MM.1S (cell line): ENCODE measurements at regions not wholly inside any gene's neighbourhood (a gene's known extent, or its start where the extent isn't known, plus 50 kb on each side); places are given as distances from the start of the nearest gene placed in this dataset.

Source experiments
- EZH2 ChIP-seq: fragments of 300-600 bp; sonication (generic); optimal IDR thresholded peaks from 2 replicates; pipeline ENCODE3; 2017; ENCODE audit warnings: low read depth, mild to moderate bottlenecking, antibody characterized with exemption, low read length, mixed read lengths
- EZH2phosphoT487 ChIP-seq: fragments of 300-600 bp; sonication (generic); IDR thresholded peaks from 2 replicates; pipeline ENCODE4 v1.6.1; 2018; ENCODE audit warnings: antibody characterized with exemption, low read length
- TF ChIP-seq, protein P1 (sequence below): fragments of 300-600 bp; sonication (generic); IDR thresholded peaks from 2 replicates; pipeline ENCODE4 v1.5.1; 2016; ENCODE audit warnings: antibody characterized with exemption, low read length, mixed read lengths

DNA sequence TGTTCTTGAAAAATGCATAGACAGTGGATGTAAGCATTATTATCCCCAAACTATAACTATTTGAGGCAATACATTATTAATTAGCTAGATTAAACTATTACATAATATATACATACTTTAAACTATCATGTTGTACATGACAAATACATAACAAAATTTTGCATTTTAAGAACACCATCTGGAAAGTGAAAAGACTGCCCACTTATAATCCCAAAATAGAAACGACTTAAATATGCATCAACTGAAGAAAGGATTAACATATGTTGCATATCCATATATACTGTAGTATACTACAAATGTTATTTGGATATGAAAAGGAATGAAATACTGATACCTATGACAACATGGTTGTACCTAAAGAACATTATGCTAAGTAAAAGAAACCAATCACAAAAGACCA lies 700.8 kb upstream of the SPRY2 start:
- TF ChIP-seq EZH2phosphoT487 = no peak
- TF ChIP-seq, protein P1, sequence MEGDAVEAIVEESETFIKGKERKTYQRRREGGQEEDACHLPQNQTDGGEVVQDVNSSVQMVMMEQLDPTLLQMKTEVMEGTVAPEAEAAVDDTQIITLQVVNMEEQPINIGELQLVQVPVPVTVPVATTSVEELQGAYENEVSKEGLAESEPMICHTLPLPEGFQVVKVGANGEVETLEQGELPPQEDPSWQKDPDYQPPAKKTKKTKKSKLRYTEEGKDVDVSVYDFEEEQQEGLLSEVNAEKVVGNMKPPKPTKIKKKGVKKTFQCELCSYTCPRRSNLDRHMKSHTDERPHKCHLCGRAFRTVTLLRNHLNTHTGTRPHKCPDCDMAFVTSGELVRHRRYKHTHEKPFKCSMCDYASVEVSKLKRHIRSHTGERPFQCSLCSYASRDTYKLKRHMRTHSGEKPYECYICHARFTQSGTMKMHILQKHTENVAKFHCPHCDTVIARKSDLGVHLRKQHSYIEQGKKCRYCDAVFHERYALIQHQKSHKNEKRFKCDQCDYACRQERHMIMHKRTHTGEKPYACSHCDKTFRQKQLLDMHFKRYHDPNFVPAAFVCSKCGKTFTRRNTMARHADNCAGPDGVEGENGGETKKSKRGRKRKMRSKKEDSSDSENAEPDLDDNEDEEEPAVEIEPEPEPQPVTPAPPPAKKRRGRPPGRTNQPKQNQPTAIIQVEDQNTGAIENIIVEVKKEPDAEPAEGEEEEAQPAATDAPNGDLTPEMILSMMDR = no peak
- TF ChIP-seq EZH2 = no peak
